ENCODE measurements at regions not wholly inside any gene's neighbourhood (a gene's known extent, or its start where the extent isn't known, plus 50 kb on each side); places are given as distances from the start of the nearest gene placed in this dataset.
"Not testable (repeated sequence)": the region's sequence is repeated elsewhere in the genome, so short reads cannot be mapped to it uniquely, and the experiment has no call there.

GRCh38 chr6:169005166-169005565 lies 248.5 kb downstream of the THBS2 start:
- FAIRE-seq (no peak), DNase-seq (ENCODE audit: insufficient read length, low spot score) (no peak)
- TF ChIP-seq POU2F2 (IDR thresholded peaks at IDR 0.05; ENCODE audit: low read depth, low read length) (no peak), SPI1 (IDR thresholded peaks at IDR 0.05; ENCODE audit: low read depth, low read length) (no peak), POLR2A (IDR thresholded peaks at IDR 0.05; ENCODE audit: low read depth, low read length) (no peak), TAF1 (IDR thresholded peaks at IDR 0.05; ENCODE audit: low read depth, low read length) (no peak), PAX5 (IDR thresholded peaks at IDR 0.05; ENCODE audit: insufficient read depth, low read length, severe bottlenecking) (no peak), POLR2AphosphoS5 (IDR thresholded peaks at IDR 0.05; ENCODE audit: low read depth, low read length) (no peak)

GRCh38 chr6:169000022-169000421 lies 253.6 kb downstream of the THBS2 start:
- TF ChIP-seq POLR2AphosphoS5 (IDR thresholded peaks at IDR 0.05; ENCODE audit: low read depth, low read length) (no peak), POLR2A (IDR thresholded peaks at IDR 0.05; ENCODE audit: low read depth, low read length) (no peak), PAX5 (IDR thresholded peaks at IDR 0.05; ENCODE audit: insufficient read depth, low read length, severe bottlenecking) (no peak), SPI1 (IDR thresholded peaks at IDR 0.05; ENCODE audit: low read depth, low read length) (no peak), POU2F2 (IDR thresholded peaks at IDR 0.05; ENCODE audit: low read depth, low read length) (no peak)
- FAIRE-seq (no peak), DNase-seq (ENCODE audit: insufficient read length, low spot score) (no peak)

GRCh38 chr6:168999392-168999791 lies 254.3 kb downstream of the THBS2 start:
- TF ChIP-seq SPI1 (IDR thresholded peaks at IDR 0.05; ENCODE audit: low read depth, low read length): no peak
- no peak for TF ChIP-seq POU2F2 (IDR thresholded peaks at IDR 0.05; ENCODE audit: low read depth, low read length)
- TF ChIP-seq POLR2AphosphoS5 (IDR thresholded peaks at IDR 0.05; ENCODE audit: low read depth, low read length): no peak
- no peak for TF ChIP-seq POLR2A (IDR thresholded peaks at IDR 0.05; ENCODE audit: low read depth, low read length)
- no peak for TF ChIP-seq PAX5 (IDR thresholded peaks at IDR 0.05; ENCODE audit: insufficient read depth, low read length, severe bottlenecking)
- TF ChIP-seq TAF1 (IDR thresholded peaks at IDR 0.05; ENCODE audit: low read depth, low read length): no peak
- FAIRE-seq (no peak), DNase-seq (ENCODE audit: insufficient read length, low spot score) (no peak)

- DNase-seq (ENCODE audit: insufficient read length, low spot score) (no peak), FAIRE-seq (no peak)
- no peak for TF ChIP-seq POLR2AphosphoS5 (IDR thresholded peaks at IDR 0.05; ENCODE audit: low read depth, low read length)
- no peak for TF ChIP-seq POLR2A (IDR thresholded peaks at IDR 0.05; ENCODE audit: low read depth, low read length)
- no peak for TF ChIP-seq PAX5 (IDR thresholded peaks at IDR 0.05; ENCODE audit: insufficient read depth, low read length, severe bottlenecking)
- no peak for TF ChIP-seq SPI1 (IDR thresholded peaks at IDR 0.05; ENCODE audit: low read depth, low read length)
- TF ChIP-seq POU2F2 (IDR thresholded peaks at IDR 0.05; ENCODE audit: low read depth, low read length): no peak
- TF ChIP-seq TAF1 (IDR thresholded peaks at IDR 0.05; ENCODE audit: low read depth, low read length): no peak
These were observed 257.4 kb downstream of the THBS2 start for GRCh38 chr6:168996356-168996625.

GRCh38 chr6:168995526-168996355 lies 257.9 kb downstream of the THBS2 start:
- no peak for TF ChIP-seq POLR2A (IDR thresholded peaks at IDR 0.05; ENCODE audit: low read depth, low read length)
- TF ChIP-seq POLR2AphosphoS5 (IDR thresholded peaks at IDR 0.05; ENCODE audit: low read depth, low read length): no peak
- no peak for TF ChIP-seq TAF1 (IDR thresholded peaks at IDR 0.05; ENCODE audit: low read depth, low read length)
- TF ChIP-seq PAX5 (IDR thresholded peaks at IDR 0.05; ENCODE audit: insufficient read depth, low read length, severe bottlenecking): no peak
- no peak for TF ChIP-seq POU2F2 (IDR thresholded peaks at IDR 0.05; ENCODE audit: low read depth, low read length)
- TF ChIP-seq SPI1 (IDR thresholded peaks at IDR 0.05; ENCODE audit: low read depth, low read length): no peak
- FAIRE-seq: no peak
- no peak for DNase-seq (ENCODE audit: insufficient read length, low spot score)

- DNase-seq (ENCODE audit: insufficient read length, low spot score) (no peak), FAIRE-seq (no peak)
- no peak for TF ChIP-seq TAF1 (IDR thresholded peaks at IDR 0.05; ENCODE audit: low read depth, low read length)
- no peak for TF ChIP-seq POLR2A (IDR thresholded peaks at IDR 0.05; ENCODE audit: low read depth, low read length)
- TF ChIP-seq POU2F2 (IDR thresholded peaks at IDR 0.05; ENCODE audit: low read depth, low read length): no peak
- no peak for TF ChIP-seq PAX5 (IDR thresholded peaks at IDR 0.05; ENCODE audit: insufficient read depth, low read length, severe bottlenecking)
- TF ChIP-seq SPI1 (IDR thresholded peaks at IDR 0.05; ENCODE audit: low read depth, low read length): no peak
- no peak for TF ChIP-seq POLR2AphosphoS5 (IDR thresholded peaks at IDR 0.05; ENCODE audit: low read depth, low read length)
These were observed 258.7 kb downstream of the THBS2 start for GRCh38 chr6:168994956-168995355.

GRCh38 chr6:168992446-168993144 lies 261.1 kb downstream of the THBS2 start:
- FAIRE-seq: no peak
- TF ChIP-seq SPI1 (IDR thresholded peaks at IDR 0.05; ENCODE audit: low read depth, low read length) (no peak), POU2F2 (IDR thresholded peaks at IDR 0.05; ENCODE audit: low read depth, low read length) (no peak), PAX5 (IDR thresholded peaks at IDR 0.05; ENCODE audit: insufficient read depth, low read length, severe bottlenecking) (no peak), TAF1 (IDR thresholded peaks at IDR 0.05; ENCODE audit: low read depth, low read length) (no peak), POLR2A (IDR thresholded peaks at IDR 0.05; ENCODE audit: low read depth, low read length) (no peak), POLR2AphosphoS5 (IDR thresholded peaks at IDR 0.05; ENCODE audit: low read depth, low read length) (no peak)
- no peak for DNase-seq (ENCODE audit: insufficient read length, low spot score)

- not testable (repeated sequence) for DNase-seq (ENCODE audit: insufficient read length, low spot score); FAIRE-seq
These were observed 262.0 kb downstream of the THBS2 start for GRCh38 chr6:168991695-168992094.

GRCh38 chr6:168990019-168990751 lies 263.5 kb downstream of the THBS2 start:
- FAIRE-seq (no peak), DNase-seq (ENCODE audit: insufficient read length, low spot score) (no peak)
- no peak for TF ChIP-seq TAF1 (IDR thresholded peaks at IDR 0.05; ENCODE audit: low read depth, low read length)
- TF ChIP-seq SPI1 (IDR thresholded peaks at IDR 0.05; ENCODE audit: low read depth, low read length): no peak
- no peak for TF ChIP-seq PAX5 (IDR thresholded peaks at IDR 0.05; ENCODE audit: insufficient read depth, low read length, severe bottlenecking)
- TF ChIP-seq POU2F2 (IDR thresholded peaks at IDR 0.05; ENCODE audit: low read depth, low read length): no peak
- TF ChIP-seq POLR2AphosphoS5 (IDR thresholded peaks at IDR 0.05; ENCODE audit: low read depth, low read length): no peak
- TF ChIP-seq POLR2A (IDR thresholded peaks at IDR 0.05; ENCODE audit: low read depth, low read length): no peak
